Ascending aorta (tissue), 2 donors: ENCODE measurements at regions not wholly inside any gene's neighbourhood (a gene's known extent, or its start where the extent isn't known, plus 50 kb on each side); places are given as distances from the start of the nearest gene placed in this dataset.

ENCODE experiments used
- DNase-seq, 2 donors: peaks; one replicate each; pipeline ENCODE4 v3.0.0-alpha.2; 2019; ENCODE audit warnings: low spot score in 2 of 2
- H3K27ac ChIP-seq, 2 donors: fragments of 200-600 bp; sonication (generic); one replicate each; pipeline ENCODE4 v1.5.1; 2016 to 2017; ENCODE audit warnings: mild to moderate bottlenecking in 1 of 2
- H3K27me3 ChIP-seq: fragments of 200-600 bp; sonication (generic); one replicate; pipeline ENCODE4 v1.5.1; 2017
- H3K36me3 ChIP-seq, 2 donors: fragments of 200-600 bp; sonication (generic); one replicate each; pipeline ENCODE4 v1.5.1; 2016
- H3K4me1 ChIP-seq, 2 donors: fragments of 200-600 bp; sonication (generic); one replicate each; pipeline ENCODE4 v1.5.1; 2016 to 2017; ENCODE audit warnings: mild to moderate bottlenecking in 1 of 2
- H3K4me3 ChIP-seq, 2 donors: fragments of 200-600 bp; sonication (generic); one replicate each; pipeline ENCODE4 v1.5.1; 2016 to 2017; ENCODE audit warnings: mild to moderate bottlenecking in 1 of 2
- H3K9me3 ChIP-seq, 2 donors: fragments of 200-600 bp; sonication (generic); one replicate each; pipeline ENCODE4 v1.5.1; 2016
- CTCF ChIP-seq, 3 experiments: fragments of 200-600 bp in 2 of 3; fragments of 450-650 bp in 1 of 3; sonication (generic) in 2 of 3; IDR thresholded peaks; one replicate each; pipeline ENCODE4 v1.5.1; 2016 to 2019; ENCODE audit warnings: antibody characterized with exemption in 3 of 3, mild to moderate bottlenecking in 1 of 3, moderate library complexity in 1 of 3
- intact Hi-C: fragments of 100-400 bp; cut with DNase I; formaldehyde crosslinking; loops from one replicate; pipeline ENCODE4 v1.15.1; 2023

- no peaks in the 10 kb centered on the region for H3K36me3 ChIP-seq
- no peaks in the 10 kb centered on the region for H3K9me3 ChIP-seq
- no peak overlapping the region for H3K4me3 ChIP-seq
- DNase-seq: no peak
- no peak for TF ChIP-seq CTCF (IDR thresholded peaks at IDR 0.05)
- H3K27ac ChIP-seq: no peak overlapping the region
- intact Hi-C loops: no loop called here
- no peaks in the 10 kb centered on the region for H3K4me1 ChIP-seq
- no peaks in the 10 kb centered on the region for H3K27me3 ChIP-seq
Measured at GRCh38 chr19:32039440-32039839, 306.0 kb upstream of the ZNF507 start.

- Histone ChIP-seq H3K4me1 (no peaks in the 10 kb centered on the region), H3K27me3 (no peaks in the 10 kb centered on the region), H3K36me3 (no peaks in the 10 kb centered on the region), H3K4me3 (no peak overlapping the region), H3K9me3 (no peaks in the 10 kb centered on the region), H3K27ac (no peak overlapping the region)
- no peak for DNase-seq
- TF ChIP-seq CTCF (IDR thresholded peaks at IDR 0.05): no peak
- intact Hi-C loops: no loop called here
Measured at GRCh38 chr19:32040236-32040635, 305.2 kb upstream of the ZNF507 start.

- no peaks in the 10 kb centered on the region for H3K4me1 ChIP-seq
- intact Hi-C loops: no loop called here
Measured at GRCh38 chr19:32041681-32042292, 303.6 kb upstream of the ZNF507 start.

GRCh38 chr19:32047788-32048187 is 297.6 kb upstream of the ZNF507 start:
- TF ChIP-seq CTCF (IDR thresholded peaks at IDR 0.05): no peak

More at GRCh38 chr19:32041681-32042292, 303.6 kb upstream of the ZNF507 start:
- peak overlapping the region in 1 of 2 donors; percentile 37 for H3K4me3 ChIP-seq
- TF ChIP-seq CTCF (IDR thresholded peaks at IDR 0.05): peak in 1 of 3 experiments; percentile 41
- H3K9me3 ChIP-seq: no peaks in the 10 kb centered on the region
- DNase-seq: no peak
- no peaks in the 10 kb centered on the region for H3K27me3 ChIP-seq
- H3K27ac ChIP-seq: no peak overlapping the region
- H3K36me3 ChIP-seq: no peaks in the 10 kb centered on the region

GRCh38 chr19:32053376-32053775 is 292.0 kb upstream of the ZNF507 start:
- DNase-seq: no peak
- intact Hi-C loops: no loop called here
- H3K9me3 ChIP-seq: no peaks in the 10 kb centered on the region
- no peak overlapping the region for H3K27ac ChIP-seq
- no peak overlapping the region for H3K4me3 ChIP-seq
- H3K4me1 ChIP-seq: no peaks in the 10 kb centered on the region
- H3K27me3 ChIP-seq: no peaks in the 10 kb centered on the region
- no peaks in the 10 kb centered on the region for H3K36me3 ChIP-seq
- TF ChIP-seq CTCF (IDR thresholded peaks at IDR 0.05): no peak

More at GRCh38 chr19:32047788-32048187, 297.6 kb upstream of the ZNF507 start:
- H3K27me3 ChIP-seq: no peaks in the 10 kb centered on the region
- H3K27ac ChIP-seq: no peak overlapping the region
- DNase-seq: no peak
- H3K4me3 ChIP-seq: no peak overlapping the region
- no peaks in the 10 kb centered on the region for H3K4me1 ChIP-seq
- intact Hi-C loops: no loop called here
- H3K9me3 ChIP-seq: no peaks in the 10 kb centered on the region
- H3K36me3 ChIP-seq: no peaks in the 10 kb centered on the region

- no peak overlapping the region for H3K27ac ChIP-seq
- H3K4me3 ChIP-seq: no peak overlapping the region
- no peaks in the 10 kb centered on the region for H3K27me3 ChIP-seq
- intact Hi-C loops: no loop called here
- no peaks in the 10 kb centered on the region for H3K36me3 ChIP-seq
- no peaks in the 10 kb centered on the region for H3K9me3 ChIP-seq
- TF ChIP-seq CTCF (IDR thresholded peaks at IDR 0.05): no peak
- DNase-seq: no peak
- no peaks in the 10 kb centered on the region for H3K4me1 ChIP-seq
Measured at GRCh38 chr19:32053861-32054260, 291.5 kb upstream of the ZNF507 start.
